Common myeloid progenitor, CD34-positive (primary cell): ENCODE measurements at regions not wholly inside any gene's neighbourhood (a gene's known extent, or its start where the extent isn't known, plus 50 kb on each side); places are given as distances from the start of the nearest gene placed in this dataset.

ENCODE experiments used
- CTCF ChIA-PET: fragments of 350-600 bp; sonication (Branson Sonifier 250); formaldehyde crosslinking; loops from one replicate; lab custom pipeline; 2021; ENCODE audit warnings: antibody characterized with exemption; lab: Charles Lee
- POLR2A ChIA-PET: fragments of 350-600 bp; sonication (Branson Sonifier 250); formaldehyde crosslinking; loops from one replicate; lab custom pipeline; 2021; ENCODE audit warnings: antibody characterized with exemption; lab: Charles Lee
- DNase-seq, 3 donors: peaks; one replicate each; pipeline versions ENCODE4 v3.0.0 to v3.0.0-alpha.2; 2013
- H3K27ac ChIP-seq, 2 experiments: 1 replicate in 1 of 2; 2 replicates in 1 of 2; pipeline ENCODE4 v1.7.0; 2013; ENCODE audit warnings: inconsistent platforms in 2 of 2, low read length in 2 of 2, mild to moderate bottlenecking in 2 of 2, low read depth in 1 of 2, moderate library complexity in 1 of 2; ENCODE audit not compliant: severe bottlenecking in 2 of 2, insufficient read depth in 1 of 2, poor library complexity in 1 of 2
- H3K27me3 ChIP-seq, 5 experiments: replicated peaks in 2 of 5; 1 replicate in 3 of 5; 2 replicates in 2 of 5; pipeline versions ENCODE4 v1.6.1 to v1.7.0; 2013; ENCODE audit warnings: low read length in 4 of 5, mild to moderate bottlenecking in 2 of 5, moderate library complexity in 2 of 5, inconsistent platforms in 1 of 5; ENCODE audit not compliant: insufficient read depth in 5 of 5, control insufficient read depth in 4 of 5
- H3K36me3 ChIP-seq, 4 experiments: 1 replicate in 2 of 4; 2 replicates in 2 of 4; pipeline versions ENCODE4 v1.6.1 to v1.7.0; 2013; ENCODE audit warnings: low read length in 3 of 4, control low read depth in 1 of 4, mild to moderate bottlenecking in 1 of 4; ENCODE audit not compliant: control insufficient read depth in 4 of 4, insufficient read depth in 4 of 4
- H3K4me1 ChIP-seq, 4 experiments: 1 replicate in 3 of 4; 2 replicates in 1 of 4; pipeline versions ENCODE4 v1.6.1 to v1.7.1; 2013; ENCODE audit warnings: low read length in 3 of 4, mild to moderate bottlenecking in 3 of 4, control low read depth in 1 of 4, inconsistent platforms in 1 of 4, moderate library complexity in 1 of 4; ENCODE audit not compliant: control insufficient read depth in 4 of 4, insufficient read depth in 4 of 4; ENCODE audit errors: control extremely low read depth in 1 of 4
- H3K4me3 ChIP-seq, 7 experiments: 1 replicate in 4 of 7; 2 replicates in 3 of 7; pipeline versions ENCODE4 v1.5.1 to v1.7.0; 2013; ENCODE audit warnings: mild to moderate bottlenecking in 7 of 7, low read length in 6 of 7, moderate library complexity in 6 of 7, inconsistent platforms in 2 of 7, low read depth in 2 of 7, control low read depth in 1 of 7; ENCODE audit not compliant: insufficient read depth in 4 of 7, control insufficient read depth in 1 of 7; ENCODE audit errors: extremely low read depth in 1 of 7
- H3K9me3 ChIP-seq, 5 experiments: 1 replicate in 4 of 5; 2 replicates in 1 of 5; pipeline versions ENCODE4 v1.6.1 to v1.7.1; 2013; ENCODE audit warnings: low read length in 4 of 5, mild to moderate bottlenecking in 2 of 5, inconsistent platforms in 1 of 5, low read depth in 1 of 5, moderate library complexity in 1 of 5; ENCODE audit not compliant: control insufficient read depth in 4 of 5, insufficient read depth in 2 of 5; ENCODE audit errors: control extremely low read depth in 1 of 5
- WGBS: methylation state at CpG from one replicate; pipeline ENCODE4 v1.1.5; 2013; ENCODE audit not compliant: insufficient coverage; 5-methylcytosine and 5-hydroxymethylcytosine counted together

GRCh38 chr4:13903061-13903460, 275.5 kb upstream of the BOD1L1 start:
- Histone ChIP-seq H3K27me3 (no peaks in the 10 kb centered on the region), H3K4me1 (no peaks in the 10 kb centered on the region), H3K36me3 (no peaks in the 10 kb centered on the region), H3K9me3 (no peaks in the 10 kb centered on the region), H3K4me3 (no peak overlapping the region), H3K27ac (no peak overlapping the region)
- no peak for DNase-seq
- 93% methylated on average over 3 of the region's 3 CpGs for WGBS
- ChIA-PET POLR2A (no interaction called here), CTCF (no interaction called here)

GRCh38 chr4:13903901-13904300, 276.4 kb upstream of the BOD1L1 start:
- no peak overlapping the region for H3K4me3 ChIP-seq
- ChIA-PET POLR2A (no interaction called here), CTCF (no interaction called here)
- no peaks in the 10 kb centered on the region for H3K27me3 ChIP-seq
- no peak for DNase-seq
- no peaks in the 10 kb centered on the region for H3K9me3 ChIP-seq
- 78% methylated on average over 2 of the region's 6 CpGs for WGBS
- no peak overlapping the region for H3K27ac ChIP-seq
- no peaks in the 10 kb centered on the region for H3K36me3 ChIP-seq
- no peaks in the 10 kb centered on the region for H3K4me1 ChIP-seq

- no peak for DNase-seq
- no peaks in the 10 kb centered on the region for H3K36me3 ChIP-seq
- H3K4me1 ChIP-seq, result no peaks in the 10 kb centered on the region
- H3K9me3 ChIP-seq, result no peaks in the 10 kb centered on the region
- CTCF ChIA-PET, result no interaction called here
- H3K4me3 ChIP-seq, result no peak overlapping the region
- 89% methylated on average over 5 of the region's 5 CpGs for WGBS
- H3K27ac ChIP-seq, result no peak overlapping the region
- no peaks in the 10 kb centered on the region for H3K27me3 ChIP-seq
- POLR2A ChIA-PET, result no interaction called here
These were observed 278.0 kb upstream of the BOD1L1 start for GRCh38 chr4:13905543-13905942.

GRCh38 chr4:13906727-13907126, 279.2 kb upstream of the BOD1L1 start:
- no CpG with 5 or more reads among the region's 3 CpGs for WGBS
- Histone ChIP-seq H3K9me3 (no peaks in the 10 kb centered on the region), H3K27ac (no peak overlapping the region), H3K27me3 (no peaks in the 10 kb centered on the region), H3K4me3 (no peak overlapping the region), H3K36me3 (no peaks in the 10 kb centered on the region), H3K4me1 (no peaks in the 10 kb centered on the region)
- ChIA-PET CTCF (interaction anchor here (0.8 to 1.4 kb wide), 2 partner anchors 11 to 116 kb away, joined by 3 read pairs; no protein-coding TSS in a partner anchor), POLR2A (no interaction called here)
- DNase-seq, result no peak

GRCh38 chr4:13907255-13907751, 279.8 kb upstream of the BOD1L1 start:
- 100% methylated on average over 1 of the region's 1 CpG for WGBS
- Histone ChIP-seq H3K27me3 (no peaks in the 10 kb centered on the region), H3K9me3 (no peaks in the 10 kb centered on the region), H3K36me3 (no peaks in the 10 kb centered on the region), H3K4me3 (no peak overlapping the region), H3K4me1 (no peaks in the 10 kb centered on the region), H3K27ac (no peak overlapping the region)
- DNase-seq, result peak in 2 of 3 donors; percentile 9 to 22
- CTCF ChIA-PET, result interaction anchor here (0.8 to 1.4 kb wide), 4 partner anchors 9 to 50 kb away, joined by 3 to 4 read pairs (median 3); no protein-coding TSS in a partner anchor
- POLR2A ChIA-PET, result no interaction called here

GRCh38 chr4:13908455-13908854, 280.9 kb upstream of the BOD1L1 start:
- no peak for DNase-seq
- no peaks in the 10 kb centered on the region for H3K9me3 ChIP-seq
- no peak overlapping the region for H3K27ac ChIP-seq
- no CpG with 5 or more reads among the region's 2 CpGs for WGBS
- ChIA-PET POLR2A (no interaction called here), CTCF (interaction anchor here (1.3 kb wide), 1 partner anchor 15 kb away, joined by 4 read pairs; no protein-coding TSS in a partner anchor)
- no peaks in the 10 kb centered on the region for H3K27me3 ChIP-seq
- H3K36me3 ChIP-seq, result no peaks in the 10 kb centered on the region
- no peak overlapping the region for H3K4me3 ChIP-seq
- no peaks in the 10 kb centered on the region for H3K4me1 ChIP-seq

- ChIA-PET POLR2A (no interaction called here), CTCF (no interaction called here)
- no peaks in the 10 kb centered on the region for H3K9me3 ChIP-seq
These were observed 283.0 kb upstream of the BOD1L1 start for GRCh38 chr4:13910556-13910955.

More at GRCh38 chr4:13910556-13910955, 283.0 kb upstream of the BOD1L1 start:
- H3K36me3 ChIP-seq, result no peaks in the 10 kb centered on the region
- DNase-seq, result no peak
- no peaks in the 10 kb centered on the region for H3K27me3 ChIP-seq
- H3K4me3 ChIP-seq, result no peak overlapping the region
- no peaks in the 10 kb centered on the region for H3K4me1 ChIP-seq
- no peak overlapping the region for H3K27ac ChIP-seq
